SK-N-SH (cell line): ENCODE measurements at regions not wholly inside any gene's neighbourhood (a gene's known extent, or its start where the extent isn't known, plus 50 kb on each side); places are given as distances from the start of the nearest gene placed in this dataset.
"Not testable (repeated sequence)": the region's sequence is repeated elsewhere in the genome, so short reads cannot be mapped to it uniquely, and the experiment has no call there.

ENCODE experiments used
- CTCF ChIA-PET: fragments of 300-600, 350-600 bp; formaldehyde crosslinking; extraction: SDS; loops from one replicate; lab custom pipeline; 2021; lab: Yijun Ruan, JAX
- POLR2A ChIA-PET: fragments of 350-600 bp; sonication (Branson Sonifier 250); formaldehyde crosslinking; extraction: SDS; loops from one replicate; lab custom pipeline; 2020; ENCODE audit warnings: antibody characterized with exemption, inconsistent platforms; lab: Yijun Ruan, JAX
- DNase-seq: peaks from one replicate; pipeline ENCODE4 v3.0.0; 2012
- H2AFZ ChIP-seq: fragments of 200-600 bp; sonication (generic); 2 replicates; pipeline ENCODE4 v1.8.1; 2016; ENCODE audit warnings: antibody characterized with exemption, mild to moderate bottlenecking, low read depth
- H3F3A ChIP-seq: fragments of 200-600 bp; sonication (generic); replicated peaks from 2 replicates; pipeline ENCODE3; 2016; ENCODE audit warnings: antibody characterized with exemption, mild to moderate bottlenecking; ENCODE audit not compliant: insufficient read depth
- H3K27ac ChIP-seq, 2 experiments: fragments of 200-500 bp in 1 of 2; fragments of 200-600 bp in 1 of 2; sonication (Bioruptor generic) in 1 of 2; sonication (generic), shearing (Covaris generic) in 1 of 2; 2 replicates each; pipeline versions ENCODE4 v1.5.1 to v1.6.1; 2014 to 2016; ENCODE audit warnings: low read depth in 2 of 2, inconsistent platforms in 1 of 2, low read length in 1 of 2, mild to moderate bottlenecking in 1 of 2, mixed read lengths in 1 of 2
- H3K27me3 ChIP-seq: fragments of 200-600 bp; sonication (generic), shearing (Covaris generic); 2 replicates; pipeline ENCODE4 v1.6.1; 2016; ENCODE audit warnings: mixed run types; ENCODE audit not compliant: insufficient read depth
- H3K36me3 ChIP-seq, 2 experiments: fragments of 200-500 bp in 1 of 2; fragments of 200-600 bp in 1 of 2; sonication (Bioruptor generic) in 1 of 2; sonication (generic) in 1 of 2; replicated peaks in 1 of 2; 2 replicates each; pipeline versions ENCODE3 to v1.5.1; 2014 to 2016; ENCODE audit warnings: low read length in 1 of 2, mild to moderate bottlenecking in 1 of 2; ENCODE audit not compliant: insufficient read depth in 2 of 2, control insufficient read depth in 1 of 2
- H3K4me1 ChIP-seq, 2 experiments: fragments of 200-500 bp in 1 of 2; fragments of 200-600 bp in 1 of 2; sonication (Bioruptor generic) in 1 of 2; sonication (generic), shearing (Covaris generic) in 1 of 2; 2 replicates each; pipeline versions ENCODE4 v1.5.1 to v1.6.1; 2014 to 2016; ENCODE audit warnings: low read depth in 1 of 2, low read length in 1 of 2, mixed run types in 1 of 2; ENCODE audit not compliant: insufficient read depth in 2 of 2, control insufficient read depth in 1 of 2
- H3K4me2 ChIP-seq: fragments of 200-600 bp; sonication (generic), shearing (Covaris generic); 2 replicates; pipeline ENCODE4 v1.6.1; 2017; ENCODE audit warnings: mixed run types
- H3K4me3 ChIP-seq, 2 experiments: fragments of 200-500 bp in 1 of 2; fragments of 200-600 bp in 1 of 2; sonication (Bioruptor generic) in 1 of 2; sonication (generic), shearing (Covaris generic) in 1 of 2; 2 replicates each; pipeline versions ENCODE4 v1.5.1 to v1.8.1; 2014 to 2016; ENCODE audit warnings: low read depth in 2 of 2, inconsistent platforms in 1 of 2, low read length in 1 of 2, mild to moderate bottlenecking in 1 of 2, mixed read lengths in 1 of 2, moderate library complexity in 1 of 2
- H3K79me2 ChIP-seq: fragments of 200-600 bp; sonication (generic); 2 replicates; pipeline ENCODE4 v1.8.1; 2017; ENCODE audit warnings: mild to moderate bottlenecking; ENCODE audit not compliant: insufficient read depth
- H3K9ac ChIP-seq: fragments of 200-600 bp; sonication (generic); 2 replicates; pipeline ENCODE4 v1.6.1; 2017; ENCODE audit warnings: mixed run types
- H3K9me2 ChIP-seq: fragments of 200-600 bp; sonication (generic); 2 replicates; pipeline ENCODE4 v1.6.1; 2017; ENCODE audit warnings: mixed run types
- H3K9me3 ChIP-seq: fragments of 200-600 bp; sonication (generic); 2 replicates; pipeline ENCODE4 v1.6.1; 2017; ENCODE audit warnings: mixed run types, mild to moderate bottlenecking, moderate library complexity
- H4K20me1 ChIP-seq: fragments of 200-600 bp; sonication (generic); 2 replicates; pipeline ENCODE4 v1.6.1; 2017; ENCODE audit warnings: mild to moderate bottlenecking, mixed run types; ENCODE audit not compliant: insufficient read depth
- EP300 ChIP-seq, 2 experiments: IDR thresholded peaks; 2 replicates each; pipeline versions ENCODE4 v1.4.0 to v1.6.1; 2012; ENCODE audit warnings: borderline replicate concordance in 1 of 2, low read depth in 1 of 2, low read length in 1 of 2
- FOXM1 ChIP-seq: IDR thresholded peaks from 2 replicates; pipeline ENCODE4 v1.4.0; 2012; ENCODE audit warnings: low read depth, mild to moderate bottlenecking
- GATA2 ChIP-seq: sonication (generic); formaldehyde crosslinking; IDR thresholded peaks from 2 replicates; pipeline ENCODE4 v1.5.0; 2020; ENCODE audit warnings: mild to moderate bottlenecking, missing genetic modification reagents
- JUND ChIP-seq: IDR thresholded peaks from 2 replicates; pipeline ENCODE4 v1.4.0; 2012
- MEF2A ChIP-seq: IDR thresholded peaks from 2 replicates; pipeline ENCODE4 v1.4.0; 2012; ENCODE audit warnings: low read depth, borderline replicate concordance
- POLR2AphosphoS5 ChIP-seq: IDR thresholded peaks from 2 replicates; pipeline ENCODE4 v1.6.1; 2012; ENCODE audit warnings: low read depth, low read length
- RAD21 ChIP-seq: IDR thresholded peaks from 2 replicates; pipeline ENCODE4 v1.6.1; 2012; ENCODE audit warnings: mild to moderate bottlenecking, low read length
- RCOR1 ChIP-seq: fragments of 150-350 bp; IDR thresholded peaks from 2 replicates; pipeline ENCODE4 v1.6.1; 2017; ENCODE audit warnings: antibody characterized with exemption, low read length
- RFX5 ChIP-seq: IDR thresholded peaks from 2 replicates; pipeline ENCODE4 v1.6.1; 2012; ENCODE audit warnings: mild to moderate bottlenecking, improper control_type of control experiment, low read length
- RXRA ChIP-seq: IDR thresholded peaks from 2 replicates; pipeline ENCODE4 v1.4.0; 2012; ENCODE audit warnings: low read depth, mild to moderate bottlenecking, borderline replicate concordance
- TCF12 ChIP-seq: IDR thresholded peaks from 2 replicates; pipeline ENCODE4 v1.4.0; 2012
- WGBS: methylation state at CpG from one replicate; pipeline ENCODE4 v1.1.6; 2017; ENCODE audit warnings: low lambda C conversion rate; 5-methylcytosine and 5-hydroxymethylcytosine counted together
- TF ChIP-seq, protein P1 (sequence below): IDR thresholded peaks from 2 replicates; pipeline ENCODE4 v1.6.1; 2012; ENCODE audit warnings: mild to moderate bottlenecking, low read depth, low read length, moderate library complexity
- TF ChIP-seq, protein P2 (sequence below): fragments of 200-600 bp; sonication (generic); IDR thresholded peaks from 2 replicates; pipeline ENCODE4 v1.6.1; 2017; ENCODE audit warnings: antibody characterized with exemption, mild to moderate bottlenecking, moderate library complexity

DNA sequence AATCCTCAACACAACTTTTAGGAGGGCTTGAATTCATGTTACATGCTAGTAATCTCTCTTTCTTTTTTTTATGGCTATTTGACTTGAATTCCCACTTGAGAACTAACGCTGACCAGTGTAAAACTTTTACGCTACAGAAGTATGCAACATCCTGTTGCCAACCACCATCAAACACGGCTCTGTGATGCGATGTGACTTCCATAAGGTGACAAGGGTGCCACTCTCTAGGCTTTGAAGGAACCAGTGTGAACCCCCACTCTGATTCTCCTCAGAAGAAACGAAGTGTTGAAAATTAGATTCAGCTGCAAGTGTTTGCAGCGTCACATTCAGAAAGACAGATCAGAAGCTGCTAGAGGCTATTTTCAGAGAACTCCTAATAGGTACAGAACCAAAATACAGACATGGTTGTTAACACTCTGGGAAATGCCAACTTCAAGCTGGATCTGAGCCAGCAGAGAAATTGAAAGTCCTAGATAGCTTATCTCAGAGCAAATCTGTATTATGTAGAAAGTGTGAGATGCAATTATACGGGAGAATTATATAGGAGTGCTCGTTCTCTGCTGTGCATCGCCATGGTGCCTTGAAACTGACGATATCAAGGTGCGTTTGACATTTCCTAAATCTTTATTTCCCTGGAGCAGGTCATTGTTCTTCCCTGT lies 271.2 kb downstream of the LPIN1 start:
- Histone ChIP-seq H3K9me2 (no peaks in the 10 kb centered on the region), H3F3A (no peaks in the 10 kb centered on the region), H3K27me3 (no peaks in the 10 kb centered on the region), H3K9me3 (no peaks in the 10 kb centered on the region), H3K4me3 (no peak overlapping the region), H3K27ac (no peak overlapping the region), H2AFZ (no peak overlapping the region), H3K9ac (no peak overlapping the region), H3K79me2 (no peaks in the 10 kb centered on the region), H3K4me1 (peaks cover 0 to 8% of the 10 kb centered on the region in 2 experiments; a peak in 2 of 4 replicates), H4K20me1 (no peaks in the 10 kb centered on the region), H3K36me3 (no peaks in the 10 kb centered on the region)
- POLR2A ChIA-PET: no interaction called here
- DNase-seq: peak; percentile 27
- CTCF ChIA-PET: interaction anchor here (0.8 to 1.2 kb wide), 2 partner anchors 276 to 700 kb away, joined by 3 read pairs; no protein-coding TSS in a partner anchor
- 54% methylated on average over 11 of the region's 11 CpGs for WGBS
- TF ChIP-seq RCOR1 (peak; percentile 15; the same call in 1 of the 2 replicates), RXRA (no peak), GATA2 (peak; percentile 83), MEF2A (no peak), TCF12 (no peak), FOXM1 (no peak), RFX5 (no peak), EP300 (IDR thresholded peaks at IDR 0.05; ENCODE audit: borderline replicate concordance in 1 of 2, low read depth in 1 of 2, low read length in 1 of 2) (peak in 1 of 2 experiments; percentile 38; a peak in 1 of 4 replicates), POLR2AphosphoS5 (no peak), RAD21 (peak; percentile 15; the same call in 1 of the 2 replicates), JUND (no peak)
- TF ChIP-seq, protein P1, sequence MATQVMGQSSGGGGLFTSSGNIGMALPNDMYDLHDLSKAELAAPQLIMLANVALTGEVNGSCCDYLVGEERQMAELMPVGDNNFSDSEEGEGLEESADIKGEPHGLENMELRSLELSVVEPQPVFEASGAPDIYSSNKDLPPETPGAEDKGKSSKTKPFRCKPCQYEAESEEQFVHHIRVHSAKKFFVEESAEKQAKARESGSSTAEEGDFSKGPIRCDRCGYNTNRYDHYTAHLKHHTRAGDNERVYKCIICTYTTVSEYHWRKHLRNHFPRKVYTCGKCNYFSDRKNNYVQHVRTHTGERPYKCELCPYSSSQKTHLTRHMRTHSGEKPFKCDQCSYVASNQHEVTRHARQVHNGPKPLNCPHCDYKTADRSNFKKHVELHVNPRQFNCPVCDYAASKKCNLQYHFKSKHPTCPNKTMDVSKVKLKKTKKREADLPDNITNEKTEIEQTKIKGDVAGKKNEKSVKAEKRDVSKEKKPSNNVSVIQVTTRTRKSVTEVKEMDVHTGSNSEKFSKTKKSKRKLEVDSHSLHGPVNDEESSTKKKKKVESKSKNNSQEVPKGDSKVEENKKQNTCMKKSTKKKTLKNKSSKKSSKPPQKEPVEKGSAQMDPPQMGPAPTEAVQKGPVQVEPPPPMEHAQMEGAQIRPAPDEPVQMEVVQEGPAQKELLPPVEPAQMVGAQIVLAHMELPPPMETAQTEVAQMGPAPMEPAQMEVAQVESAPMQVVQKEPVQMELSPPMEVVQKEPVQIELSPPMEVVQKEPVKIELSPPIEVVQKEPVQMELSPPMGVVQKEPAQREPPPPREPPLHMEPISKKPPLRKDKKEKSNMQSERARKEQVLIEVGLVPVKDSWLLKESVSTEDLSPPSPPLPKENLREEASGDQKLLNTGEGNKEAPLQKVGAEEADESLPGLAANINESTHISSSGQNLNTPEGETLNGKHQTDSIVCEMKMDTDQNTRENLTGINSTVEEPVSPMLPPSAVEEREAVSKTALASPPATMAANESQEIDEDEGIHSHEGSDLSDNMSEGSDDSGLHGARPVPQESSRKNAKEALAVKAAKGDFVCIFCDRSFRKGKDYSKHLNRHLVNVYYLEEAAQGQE: no peak
- TF ChIP-seq, protein P2, sequence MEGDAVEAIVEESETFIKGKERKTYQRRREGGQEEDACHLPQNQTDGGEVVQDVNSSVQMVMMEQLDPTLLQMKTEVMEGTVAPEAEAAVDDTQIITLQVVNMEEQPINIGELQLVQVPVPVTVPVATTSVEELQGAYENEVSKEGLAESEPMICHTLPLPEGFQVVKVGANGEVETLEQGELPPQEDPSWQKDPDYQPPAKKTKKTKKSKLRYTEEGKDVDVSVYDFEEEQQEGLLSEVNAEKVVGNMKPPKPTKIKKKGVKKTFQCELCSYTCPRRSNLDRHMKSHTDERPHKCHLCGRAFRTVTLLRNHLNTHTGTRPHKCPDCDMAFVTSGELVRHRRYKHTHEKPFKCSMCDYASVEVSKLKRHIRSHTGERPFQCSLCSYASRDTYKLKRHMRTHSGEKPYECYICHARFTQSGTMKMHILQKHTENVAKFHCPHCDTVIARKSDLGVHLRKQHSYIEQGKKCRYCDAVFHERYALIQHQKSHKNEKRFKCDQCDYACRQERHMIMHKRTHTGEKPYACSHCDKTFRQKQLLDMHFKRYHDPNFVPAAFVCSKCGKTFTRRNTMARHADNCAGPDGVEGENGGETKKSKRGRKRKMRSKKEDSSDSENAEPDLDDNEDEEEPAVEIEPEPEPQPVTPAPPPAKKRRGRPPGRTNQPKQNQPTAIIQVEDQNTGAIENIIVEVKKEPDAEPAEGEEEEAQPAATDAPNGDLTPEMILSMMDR: no peak
- TF ChIP-seq, all 33 proteins: peak for 4
- no peak overlapping the region for H3K4me2 ChIP-seq

DNA sequence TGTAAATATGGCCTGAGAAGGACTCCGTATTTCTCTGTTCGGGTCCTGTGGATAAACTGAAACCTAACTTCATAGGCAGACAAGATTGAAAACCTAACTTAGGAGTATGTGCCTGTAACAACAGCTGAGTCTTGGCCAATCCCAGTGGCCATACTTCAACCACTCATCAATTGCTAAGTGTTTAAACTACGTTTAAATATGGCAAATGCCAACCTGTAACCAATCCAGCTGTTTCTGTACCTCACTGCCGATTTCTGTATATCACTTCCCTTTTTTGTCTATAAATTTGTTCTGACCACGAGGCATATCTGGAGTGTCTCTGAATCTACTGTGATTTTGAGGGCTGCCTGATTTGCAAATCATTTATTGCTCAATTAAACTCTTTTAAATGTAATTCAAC lies 272.3 kb downstream of the LPIN1 start:
- H3K4me3 ChIP-seq, POLR2A ChIA-PET: not testable (repeated sequence)
- CTCF ChIA-PET: interaction anchor here (1.2 kb wide), 1 partner anchor 699 kb away, joined by 3 read pairs; no protein-coding TSS in a partner anchor

More for the DNA sequence above, 272.3 kb downstream of the LPIN1 start:
- not testable (repeated sequence) for H4K20me1 ChIP-seq, H3K36me3 ChIP-seq, H3K9me2 ChIP-seq, H3K9me3 ChIP-seq, H3F3A ChIP-seq, H3K4me1 ChIP-seq, H3K79me2 ChIP-seq, DNase-seq, H3K27me3 ChIP-seq, H3K4me2 ChIP-seq, H3K9ac ChIP-seq, H3K27ac ChIP-seq, H2AFZ ChIP-seq
- 80% methylated on average over 5 of the region's 5 CpGs for WGBS
